CD4-positive, alpha-beta T cell (primary cell): ENCODE measurements at regions not wholly inside any gene's neighbourhood (a gene's known extent, or its start where the extent isn't known, plus 50 kb on each side); places are given as distances from the start of the nearest gene placed in this dataset.
A peak's percentile ranks its signal among the peaks of the same experiment; 100 is the strongest.

ENCODE experiments used
- ATAC-seq: fragments of 200-7000 bp; cut with Tn5 transposase; one replicate; pipeline ENCODE4 v1.10.0; 2022; ENCODE audit warnings: mild to moderate bottlenecking; ENCODE audit not compliant: poor library complexity
- CTCF ChIA-PET: fragments of 350-600 bp; sonication (Branson Sonifier 250); formaldehyde crosslinking; loops from one replicate; lab custom pipeline; 2021; ENCODE audit warnings: antibody characterized with exemption, inconsistent platforms; lab: Charles Lee
- POLR2A ChIA-PET: fragments of 350-600 bp; sonication (Branson Sonifier 250); formaldehyde crosslinking; loops from one replicate; lab custom pipeline; 2021; ENCODE audit warnings: antibody characterized with exemption, inconsistent platforms; lab: Charles Lee
- DNase-seq, 14 experiments: peaks; one replicate each; pipeline ENCODE4 v3.0.0-alpha.2; 2013 to 2020; ENCODE audit warnings: mixed read lengths in 2 of 14
- H3K27ac ChIP-seq, 2 donors: one replicate each; pipeline versions ENCODE4 v1.5.1 to v1.7.0; 2013; ENCODE audit warnings: low read length in 2 of 2, low read depth in 1 of 2, mild to moderate bottlenecking in 1 of 2
- H3K27me3 ChIP-seq, 2 experiments: 1 replicate in 1 of 2; 2 replicates in 1 of 2; pipeline versions ENCODE4 v1.6.1 to v1.7.0; 2013; ENCODE audit warnings: low read length in 2 of 2, control low read depth in 1 of 2, mild to moderate bottlenecking in 1 of 2, moderate library complexity in 1 of 2; ENCODE audit not compliant: insufficient read depth in 2 of 2, control insufficient read depth in 1 of 2
- H3K36me3 ChIP-seq: one replicate; pipeline ENCODE4 v1.6.1; 2013; ENCODE audit warnings: low read length, control low read depth; ENCODE audit not compliant: insufficient read depth
- H3K4me1 ChIP-seq: one replicate; pipeline ENCODE4 v1.6.1; 2013; ENCODE audit warnings: low read length, control low read depth; ENCODE audit not compliant: insufficient read depth
- H3K4me3 ChIP-seq: one replicate; pipeline ENCODE4 v1.5.1; 2013; ENCODE audit warnings: mild to moderate bottlenecking, low read length, moderate library complexity
- H3K9me3 ChIP-seq, 2 experiments: 1 replicate in 1 of 2; 2 replicates in 1 of 2; pipeline versions ENCODE4 v1.6.1 to v1.7.0; 2013; ENCODE audit warnings: low read length in 2 of 2, mild to moderate bottlenecking in 2 of 2, control low read depth in 1 of 2, moderate library complexity in 1 of 2; ENCODE audit not compliant: control insufficient read depth in 1 of 2, insufficient read depth in 1 of 2
- H3K27ac Mint-ChIP-seq: one replicate; pipeline ENCODE4 v1.8.0; 2020; ENCODE audit warnings: mixed read lengths
- H3K27me3 Mint-ChIP-seq: one replicate; pipeline ENCODE4 v1.8.0; 2021; ENCODE audit warnings: mixed read lengths
- H3K36me3 Mint-ChIP-seq: one replicate; pipeline ENCODE4 v1.8.0; 2021; ENCODE audit warnings: low read depth, mixed read lengths
- H3K4me1 Mint-ChIP-seq: one replicate; pipeline ENCODE4 v1.8.0; 2021; ENCODE audit warnings: low read depth, mixed read lengths
- H3K4me3 Mint-ChIP-seq: one replicate; pipeline ENCODE4 v1.8.0; 2020; ENCODE audit warnings: mild to moderate bottlenecking, mixed read lengths
- H3K9me3 Mint-ChIP-seq: one replicate; pipeline ENCODE4 v1.8.0; 2020; ENCODE audit warnings: mixed read lengths
- CTCF ChIP-seq: fragments of 200-600 bp; IDR thresholded peaks from one replicate; pipeline ENCODE4 v1.8.0; 2022; ENCODE audit warnings: antibody characterized with exemption, mild to moderate bottlenecking
- intact Hi-C, 2 experiments: fragments of 100-400 bp; cut with DNase I in 1 of 2; cut with micrococcal nuclease in 1 of 2; formaldehyde crosslinking; loops; one replicate each; pipeline versions ENCODE4 v1.15.1 to v1.9.0; 2023 to 2025; cut with DNase I, micrococcal nuclease

- H3K27me3 ChIP-seq, result no peaks in the 10 kb centered on the region
- H3K27ac ChIP-seq, result no peak overlapping the region
- ChIA-PET CTCF (interaction anchor here (0.6 kb wide), 1 partner anchor 269 kb away, joined by 5 read pairs; no protein-coding TSS in a partner anchor), POLR2A (no interaction called here)
- no peak for DNase-seq
- Mint-ChIP-seq H3K4me1 (no peaks in the 10 kb centered on the region), H3K4me3 (no peak overlapping the region), H3K27ac (no peak overlapping the region), H3K27me3 (no peaks in the 10 kb centered on the region), H3K9me3 (no peaks in the 10 kb centered on the region), H3K36me3 (no peaks in the 10 kb centered on the region)
- H3K36me3 ChIP-seq, result no peaks in the 10 kb centered on the region
- no peaks in the 10 kb centered on the region for H3K9me3 ChIP-seq
- no peak for ATAC-seq
- no peaks in the 10 kb centered on the region for H3K4me1 ChIP-seq
- intact Hi-C loops, result no loop called here
- TF ChIP-seq CTCF, result no peak
- H3K4me3 ChIP-seq, result no peak overlapping the region
Measured at GRCh38 chr7:7122701-7123281, 59.6 kb upstream of the C1GALT1 start.

GRCh38 chr7:7125963-7126362, 56.4 kb upstream of the C1GALT1 start:
- H3K9me3 ChIP-seq, result no peaks in the 10 kb centered on the region
- H3K4me3 ChIP-seq, result no peak overlapping the region
- no peak overlapping the region for H3K27ac ChIP-seq
- Mint-ChIP-seq H3K4me1 (no peaks in the 10 kb centered on the region), H3K27me3 (no peaks in the 10 kb centered on the region), H3K27ac (no peak overlapping the region), H3K4me3 (no peak overlapping the region), H3K9me3 (no peaks in the 10 kb centered on the region), H3K36me3 (no peaks in the 10 kb centered on the region)
- no peaks in the 10 kb centered on the region for H3K4me1 ChIP-seq
- no peak for TF ChIP-seq CTCF
- no peaks in the 10 kb centered on the region for H3K27me3 ChIP-seq
- ATAC-seq (no peak), DNase-seq (peak in 1 of 14 experiments; percentile 2)
- POLR2A ChIA-PET, result no interaction called here
- no peaks in the 10 kb centered on the region for H3K36me3 ChIP-seq
- intact Hi-C loops, result no loop called here
- CTCF ChIA-PET, result no interaction called here

DNA sequence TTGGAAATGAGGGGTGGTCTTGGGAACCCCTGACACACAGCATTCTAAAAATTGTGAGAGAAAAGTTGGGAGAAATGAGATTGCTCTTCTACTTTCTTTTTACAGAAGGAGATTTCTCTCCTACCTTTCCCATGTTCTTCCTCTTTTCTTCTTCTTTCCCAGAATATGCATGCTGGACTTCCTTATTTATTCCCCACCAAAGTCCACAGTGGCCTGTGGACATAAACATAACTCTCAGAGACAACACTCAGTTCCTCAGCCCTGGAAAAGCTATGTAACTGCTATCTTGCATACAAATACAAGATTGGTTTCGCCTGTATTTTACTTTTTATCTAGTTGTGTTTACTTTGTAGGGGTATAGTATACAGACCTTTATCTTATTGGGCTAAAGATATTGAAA, 54.6 kb upstream of the C1GALT1 start:
- H3K27ac ChIP-seq, result no peak overlapping the region
- CTCF ChIA-PET, result no interaction called here
- H3K27me3 ChIP-seq, result no peaks in the 10 kb centered on the region
- Mint-ChIP-seq H3K36me3 (no peaks in the 10 kb centered on the region), H3K4me3 (no peak overlapping the region), H3K9me3 (no peaks in the 10 kb centered on the region), H3K27me3 (no peaks in the 10 kb centered on the region), H3K27ac (no peak overlapping the region), H3K4me1 (peaks cover 6% of the 10 kb centered on the region)
- no peaks in the 10 kb centered on the region for H3K36me3 ChIP-seq
- TF ChIP-seq CTCF, result no peak
- ATAC-seq (no peak), DNase-seq (no peak)
- H3K9me3 ChIP-seq, result no peaks in the 10 kb centered on the region
- no peak overlapping the region for H3K4me3 ChIP-seq
- H3K4me1 ChIP-seq, result no peaks in the 10 kb centered on the region
- intact Hi-C loops, result no loop called here
- POLR2A ChIA-PET, result interaction anchor here (0.7 kb wide), 1 partner anchor 211 kb away, joined by 3 read pairs; no protein-coding TSS in a partner anchor
